ENCODE measurements at regions not wholly inside any gene's neighbourhood (a gene's known extent, or its start where the extent isn't known, plus 50 kb on each side); places are given as distances from the start of the nearest gene placed in this dataset.

- TF ChIP-seq HNRNPK (IDR thresholded peaks at IDR 0.05; ENCODE audit: low read depth, low read length, poor library complexity, severe bottlenecking): no peak
- TF ChIP-seq ZBTB33 (CRISPR knock-in tag; IDR thresholded peaks at IDR 0.05): no peak
- TF ChIP-seq ZNF251 (CRISPR knock-in tag; IDR thresholded peaks at IDR 0.05): no peak
- no peak for TF ChIP-seq SYNCRIP (IDR thresholded peaks at IDR 0.05; ENCODE audit: insufficient read depth, low read depth, low read length)
- no peak for TF ChIP-seq ZNF891 (CRISPR knock-in tag; IDR thresholded peaks at IDR 0.05)
- no peak for TF ChIP-seq HDAC1 (CRISPR knock-in tag; IDR thresholded peaks at IDR 0.05)
These were observed 119.5 kb downstream of the MTX3 start (continued) for GRCh38 chr5:79871364-79872120.

- DNase-seq (ENCODE audit: low spot score): no peak
- TF ChIP-seq ATF1 (CRISPR knock-in tag; IDR thresholded peaks at IDR 0.05) (no peak), HDAC2 (CRISPR knock-in tag; IDR thresholded peaks at IDR 0.05) (no peak), HOXA3 (CRISPR knock-in tag; IDR thresholded peaks at IDR 0.05) (no peak), IKZF4 (CRISPR knock-in tag; IDR thresholded peaks at IDR 0.05; ENCODE audit: borderline replicate concordance, low read depth, not compliant biosample characterization) (no peak), NR2C2 (CRISPR knock-in tag; IDR thresholded peaks at IDR 0.05; ENCODE audit: borderline replicate concordance) (no peak), GATA4 (IDR thresholded peaks at IDR 0.05; ENCODE audit: borderline replicate concordance, low read depth) (no peak), ZNF770 (CRISPR knock-in tag; IDR thresholded peaks at IDR 0.05) (no peak), MXD3 (CRISPR knock-in tag; IDR thresholded peaks at IDR 0.05) (no peak), ZNF629 (CRISPR knock-in tag; conservative IDR thresholded peaks at IDR 0.05) (no peak), THYN1 (CRISPR knock-in tag; IDR thresholded peaks at IDR 0.05; ENCODE audit: borderline replicate concordance, low read depth) (no peak), NFE2 (CRISPR knock-in tag; IDR thresholded peaks at IDR 0.05) (no peak), ETS1 (CRISPR knock-in tag; IDR thresholded peaks at IDR 0.05) (no peak)
These were observed 122.8 kb downstream of the MTX3 start for GRCh38 chr5:79868163-79868670.

More at GRCh38 chr5:79868163-79868670, 122.8 kb downstream of the MTX3 start:
- in situ Hi-C loops (cut with HindIII; ENCODE audit: extremely low pct_ligation_motif_present, low pct_unique_long_range_greater_than_20kb) (no loop called here), intact Hi-C loops (cut with micrococcal nuclease; ENCODE audit: unreplicated experiment) (no loop called here)
- Histone ChIP-seq H3K9me3 (ENCODE audit: low read length) (no peaks in the 10 kb centered on the region), H3K4me3 (replicated peaks in 1 of 3; ENCODE audit: insufficient read depth in 1 of 3, low read depth in 2 of 3, low read length in 3 of 3) (no peak overlapping the region), H3K36me3 (replicated peaks in 1 of 2; ENCODE audit: control insufficient read depth in 1 of 2, insufficient read depth in 2 of 2, low read length in 2 of 2) (no peaks in the 10 kb centered on the region), H3K79me2 (ENCODE audit: insufficient read depth, low read length) (no peaks in the 10 kb centered on the region), H3K4me1 (ENCODE audit: insufficient read depth, low read length) (no peaks in the 10 kb centered on the region), H3K4me2 (ENCODE audit: low read depth, low read length) (no peak overlapping the region), H3K27me3 (ENCODE audit: control insufficient read depth in 1 of 2, insufficient read depth in 2 of 2, low read length in 2 of 2) (peaks cover 4 to 29% of the 10 kb centered on the region in 2 experiments; a peak in 2 of 5 replicates), H2AFZ (ENCODE audit: low read length) (no peak overlapping the region), H3K27ac (ENCODE audit: extremely low read length, insufficient read depth, low read length) (no peak overlapping the region), H3K9ac (ENCODE audit: insufficient read depth, low read depth, low read length) (no peak overlapping the region), H4K20me1 (ENCODE audit: insufficient read depth, low read length) (no peaks in the 10 kb centered on the region)
- no peak for ATAC-seq
- CTCF ChIA-PET (ENCODE audit: low intra/inter-chr PET ratio, low total read pairs): no interaction called here
- FAIRE-seq: no peak
- WGBS (ENCODE audit: low lambda C conversion rate): 8% methylated on average over 4 of the region's 5 CpGs
- BruUV-seq (replicated peaks): no TSS peak
- POLR2A ChIA-PET: no interaction called here
